ENCODE measurements at regions not wholly inside any gene's neighbourhood (a gene's known extent, or its start where the extent isn't known, plus 50 kb on each side); places are given as distances from the start of the nearest gene placed in this dataset.

- H3K9me3 ChIP-seq (ENCODE audit: insufficient read depth, low read length): no peaks in the 10 kb centered on the region; the same call in 1 of the 2 replicates
- H3K4me2 ChIP-seq (ENCODE audit: low read depth, low read length, poor library complexity, severe bottlenecking): no peak overlapping the region
- no peaks in the 10 kb centered on the region for H4K20me1 ChIP-seq (ENCODE audit: low read depth, low read length)
- H3K27ac ChIP-seq (ENCODE audit: low read depth, low read length): no peak overlapping the region
- TF ChIP-seq EZH2phosphoT487 (conservative IDR thresholded peaks at IDR 0.05; ENCODE audit: low read length) (no peak), CTCF (IDR thresholded peaks at IDR 0.05; ENCODE audit: insufficient read depth, low read length, poor library complexity, severe bottlenecking) (no peak)
- H3K36me3 ChIP-seq (ENCODE audit: low read length): no peaks in the 10 kb centered on the region
- no peaks in the 10 kb centered on the region for H3K79me2 ChIP-seq (ENCODE audit: insufficient read depth, low read length)
- H3F3A ChIP-seq (ENCODE audit: insufficient read depth): no peaks in the 10 kb centered on the region
- no peak overlapping the region for H3K4me3 ChIP-seq (ENCODE audit: insufficient read depth, low read length, poor library complexity, severe bottlenecking)
- H2AFZ ChIP-seq (ENCODE audit: low read depth, low read length, severe bottlenecking): no peak overlapping the region
- no peaks in the 10 kb centered on the region for H3K9me2 ChIP-seq (replicated peaks; ENCODE audit: insufficient read depth, low read length)
- no peak overlapping the region for H3K9ac ChIP-seq (ENCODE audit: low read length)
- H3K27me3 ChIP-seq (ENCODE audit: low read length): no peaks in the 10 kb centered on the region
These were observed 1166.7 kb downstream of the NCAM2 start for GRCh38 chr21:22164912-22165311.

- no peak overlapping the region for H3K27ac ChIP-seq (ENCODE audit: low read depth, low read length)
- H3K9me3 ChIP-seq (ENCODE audit: insufficient read depth, low read length): no peaks in the 10 kb centered on the region
- no peaks in the 10 kb centered on the region; the same call in 1 of the 2 replicates for H3K36me3 ChIP-seq (ENCODE audit: low read length)
- H3K9ac ChIP-seq (ENCODE audit: low read length): no peak overlapping the region
- H2AFZ ChIP-seq (ENCODE audit: low read depth, low read length, severe bottlenecking): no peak overlapping the region
- TF ChIP-seq CTCF (IDR thresholded peaks at IDR 0.05; ENCODE audit: insufficient read depth, low read length, poor library complexity, severe bottlenecking) (no peak), EZH2phosphoT487 (conservative IDR thresholded peaks at IDR 0.05; ENCODE audit: low read length) (no peak)
- H3K9me2 ChIP-seq (replicated peaks; ENCODE audit: insufficient read depth, low read length): no peaks in the 10 kb centered on the region
- H3K27me3 ChIP-seq (ENCODE audit: low read length): no peaks in the 10 kb centered on the region
- H4K20me1 ChIP-seq (ENCODE audit: low read depth, low read length): no peaks in the 10 kb centered on the region
- H3K4me2 ChIP-seq (ENCODE audit: low read depth, low read length, poor library complexity, severe bottlenecking): no peak overlapping the region
- H3K79me2 ChIP-seq (ENCODE audit: insufficient read depth, low read length): no peaks in the 10 kb centered on the region
- no peaks in the 10 kb centered on the region for H3F3A ChIP-seq (ENCODE audit: insufficient read depth)
- H3K4me3 ChIP-seq (ENCODE audit: insufficient read depth, low read length, poor library complexity, severe bottlenecking): no peak overlapping the region
These were observed 1176.5 kb downstream of the NCAM2 start for GRCh38 chr21:22174746-22175145.

DNA sequence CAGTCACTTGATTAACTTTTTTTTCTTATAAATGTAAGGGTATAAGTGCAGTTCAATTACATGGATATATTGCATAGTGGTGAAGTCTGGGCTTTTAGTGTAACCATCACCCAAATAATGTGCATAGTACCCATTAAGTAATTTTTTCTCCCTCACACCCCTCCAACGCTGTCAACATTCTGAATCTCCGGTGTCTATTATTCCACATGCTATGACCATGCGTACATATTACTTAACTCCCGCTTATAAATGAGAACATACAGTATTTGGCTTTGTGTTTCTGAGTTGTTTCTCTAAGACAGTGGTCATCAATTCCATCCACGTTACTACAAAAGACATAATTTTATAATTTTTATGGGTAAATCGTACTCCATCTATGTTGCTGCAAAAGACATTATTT, 1191.1 kb downstream of the NCAM2 start:
- H4K20me1 ChIP-seq (ENCODE audit: low read depth, low read length): no peaks in the 10 kb centered on the region
- H3K27me3 ChIP-seq (ENCODE audit: low read length): no peaks in the 10 kb centered on the region
- H3K9me3 ChIP-seq (ENCODE audit: insufficient read depth, low read length): no peaks in the 10 kb centered on the region
- H3K9ac ChIP-seq (ENCODE audit: low read length): no peak overlapping the region
- no peak overlapping the region for H2AFZ ChIP-seq (ENCODE audit: low read depth, low read length, severe bottlenecking)
- no peaks in the 10 kb centered on the region for H3K36me3 ChIP-seq (ENCODE audit: low read length)
- H3K9me2 ChIP-seq (replicated peaks; ENCODE audit: insufficient read depth, low read length): no peaks in the 10 kb centered on the region
- TF ChIP-seq CTCF (IDR thresholded peaks at IDR 0.05; ENCODE audit: insufficient read depth, low read length, poor library complexity, severe bottlenecking) (no peak), EZH2phosphoT487 (conservative IDR thresholded peaks at IDR 0.05; ENCODE audit: low read length) (no peak)
- no peaks in the 10 kb centered on the region for H3F3A ChIP-seq (ENCODE audit: insufficient read depth)
- no peak overlapping the region for H3K27ac ChIP-seq (ENCODE audit: low read depth, low read length)
- no peak overlapping the region for H3K4me3 ChIP-seq (ENCODE audit: insufficient read depth, low read length, poor library complexity, severe bottlenecking)
- H3K79me2 ChIP-seq (ENCODE audit: insufficient read depth, low read length): no peaks in the 10 kb centered on the region
- H3K4me2 ChIP-seq (ENCODE audit: low read depth, low read length, poor library complexity, severe bottlenecking): no peak overlapping the region
